OCI-LY1 (cell line): ENCODE measurements at regions not wholly inside any gene's neighbourhood (a gene's known extent, or its start where the extent isn't known, plus 50 kb on each side); places are given as distances from the start of the nearest gene placed in this dataset.

Experiments
- EZH2 ChIP-seq: fragments of 200-600 bp; sonication (generic), shearing (Covaris generic); IDR thresholded peaks from 2 replicates; pipeline ENCODE4 v1.8.0; 2017; ENCODE audit warnings: borderline replicate concordance, mixed run types, mild to moderate bottlenecking, antibody characterized with exemption, low read length, moderate library complexity, mixed read lengths
- TF ChIP-seq, protein P1 (sequence below): fragments of 200-600 bp; sonication (generic), shearing (Covaris generic); IDR thresholded peaks from 2 replicates; pipeline ENCODE4 v1.5.1; 2017; ENCODE audit warnings: mild to moderate bottlenecking, antibody characterized with exemption, low read length, moderate library complexity, mixed read lengths

DNA sequence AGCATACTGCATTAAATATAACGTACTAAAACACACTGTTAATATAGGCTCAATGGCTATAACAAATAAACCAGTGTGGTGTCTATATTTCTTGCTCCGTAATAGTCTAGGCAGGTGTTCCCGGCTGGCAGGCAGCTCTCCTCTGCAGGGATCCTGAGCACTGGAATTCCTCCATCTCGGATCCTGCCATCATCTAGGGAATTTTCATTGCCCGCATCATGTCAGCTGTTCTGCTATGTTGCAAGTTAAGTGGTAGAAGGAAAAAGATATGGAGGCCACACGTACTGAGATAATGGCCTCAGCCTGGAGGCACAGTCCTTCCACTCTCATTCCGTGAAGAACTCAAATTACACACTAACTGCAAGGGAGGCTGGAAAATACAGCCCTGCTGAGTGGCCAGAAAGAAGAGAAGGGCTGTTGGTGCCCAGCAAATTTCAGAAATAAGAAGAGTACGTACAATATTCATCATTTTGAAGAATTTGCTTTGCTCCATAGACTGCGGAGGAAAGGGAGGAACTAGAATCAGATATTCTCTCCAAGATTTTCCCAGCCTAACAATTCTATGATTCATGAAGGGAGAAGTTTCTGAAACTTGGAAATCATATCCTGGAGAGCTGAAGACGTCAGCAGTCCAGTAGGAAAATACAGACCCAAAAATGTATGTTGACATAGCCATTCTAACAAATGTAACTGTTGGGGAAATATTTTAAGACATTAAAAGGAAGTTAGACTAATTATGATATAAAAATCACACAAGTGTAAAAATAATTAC lies 263.3 kb downstream of the MRPL39 start:
- TF ChIP-seq, protein P1, sequence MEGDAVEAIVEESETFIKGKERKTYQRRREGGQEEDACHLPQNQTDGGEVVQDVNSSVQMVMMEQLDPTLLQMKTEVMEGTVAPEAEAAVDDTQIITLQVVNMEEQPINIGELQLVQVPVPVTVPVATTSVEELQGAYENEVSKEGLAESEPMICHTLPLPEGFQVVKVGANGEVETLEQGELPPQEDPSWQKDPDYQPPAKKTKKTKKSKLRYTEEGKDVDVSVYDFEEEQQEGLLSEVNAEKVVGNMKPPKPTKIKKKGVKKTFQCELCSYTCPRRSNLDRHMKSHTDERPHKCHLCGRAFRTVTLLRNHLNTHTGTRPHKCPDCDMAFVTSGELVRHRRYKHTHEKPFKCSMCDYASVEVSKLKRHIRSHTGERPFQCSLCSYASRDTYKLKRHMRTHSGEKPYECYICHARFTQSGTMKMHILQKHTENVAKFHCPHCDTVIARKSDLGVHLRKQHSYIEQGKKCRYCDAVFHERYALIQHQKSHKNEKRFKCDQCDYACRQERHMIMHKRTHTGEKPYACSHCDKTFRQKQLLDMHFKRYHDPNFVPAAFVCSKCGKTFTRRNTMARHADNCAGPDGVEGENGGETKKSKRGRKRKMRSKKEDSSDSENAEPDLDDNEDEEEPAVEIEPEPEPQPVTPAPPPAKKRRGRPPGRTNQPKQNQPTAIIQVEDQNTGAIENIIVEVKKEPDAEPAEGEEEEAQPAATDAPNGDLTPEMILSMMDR: no peak
- no peak for TF ChIP-seq EZH2
